ENCODE measurements at regions not wholly inside any gene's neighbourhood (a gene's known extent, or its start where the extent isn't known, plus 50 kb on each side); places are given as distances from the start of the nearest gene placed in this dataset.

DNA sequence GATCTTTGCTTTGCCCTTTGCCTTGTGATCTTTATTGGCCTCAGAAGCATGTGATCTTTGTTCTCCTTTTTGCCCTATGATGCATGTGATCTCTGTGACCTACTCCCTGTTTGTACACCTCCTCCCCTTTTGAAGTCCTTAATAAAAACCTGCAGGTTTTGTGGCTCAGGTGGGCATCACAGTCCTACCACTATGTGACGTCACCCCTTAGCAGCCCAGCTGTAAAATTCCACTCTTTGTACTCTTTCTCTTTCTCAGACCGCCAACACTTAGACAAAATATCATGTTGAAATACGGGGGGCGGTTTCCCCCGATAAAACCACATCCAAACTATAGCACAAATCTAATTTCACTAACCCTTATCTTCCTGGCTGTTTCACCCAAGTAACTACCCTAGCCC, 76.7 kb upstream of the RAPGEF4 start:
- DNase-seq (no peak), ATAC-seq (no peak)
- Mint-ChIP-seq H3K9me3 (ENCODE audit: low read depth) (peaks cover 7% of the 10 kb centered on the region), H3K4me1 (no peaks in the 10 kb centered on the region), H3K4me3 (no peak overlapping the region), H3K36me3 (no peaks in the 10 kb centered on the region), H3K27ac (no peak overlapping the region), H3K27me3 (no peaks in the 10 kb centered on the region)
- CTCF ChIA-PET, result no interaction called here

GRCh38 chr2:172662099-172662498, 73.5 kb upstream of the RAPGEF4 start:
- H3K9me3 Mint-ChIP-seq (ENCODE audit: low read depth), result peaks cover 9% of the 10 kb centered on the region
- DNase-seq, result no peak
- H3K4me1 Mint-ChIP-seq, result no peaks in the 10 kb centered on the region
- no peaks in the 10 kb centered on the region for H3K36me3 Mint-ChIP-seq
- CTCF ChIA-PET, result no interaction called here
- H3K27me3 Mint-ChIP-seq, result no peaks in the 10 kb centered on the region
- no peak for ATAC-seq
- H3K4me3 Mint-ChIP-seq, result no peak overlapping the region
- no peak overlapping the region for H3K27ac Mint-ChIP-seq

GRCh38 chr2:172664766-172665165, 70.9 kb upstream of the RAPGEF4 start:
- CTCF ChIA-PET, result no interaction called here
- Mint-ChIP-seq H3K4me1 (no peaks in the 10 kb centered on the region), H3K36me3 (no peaks in the 10 kb centered on the region), H3K4me3 (no peak overlapping the region), H3K27ac (no peak overlapping the region), H3K9me3 (ENCODE audit: low read depth) (peaks cover 2% of the 10 kb centered on the region), H3K27me3 (peaks cover 2% of the 10 kb centered on the region)
- ATAC-seq, result no peak
- DNase-seq, result no peak

DNA sequence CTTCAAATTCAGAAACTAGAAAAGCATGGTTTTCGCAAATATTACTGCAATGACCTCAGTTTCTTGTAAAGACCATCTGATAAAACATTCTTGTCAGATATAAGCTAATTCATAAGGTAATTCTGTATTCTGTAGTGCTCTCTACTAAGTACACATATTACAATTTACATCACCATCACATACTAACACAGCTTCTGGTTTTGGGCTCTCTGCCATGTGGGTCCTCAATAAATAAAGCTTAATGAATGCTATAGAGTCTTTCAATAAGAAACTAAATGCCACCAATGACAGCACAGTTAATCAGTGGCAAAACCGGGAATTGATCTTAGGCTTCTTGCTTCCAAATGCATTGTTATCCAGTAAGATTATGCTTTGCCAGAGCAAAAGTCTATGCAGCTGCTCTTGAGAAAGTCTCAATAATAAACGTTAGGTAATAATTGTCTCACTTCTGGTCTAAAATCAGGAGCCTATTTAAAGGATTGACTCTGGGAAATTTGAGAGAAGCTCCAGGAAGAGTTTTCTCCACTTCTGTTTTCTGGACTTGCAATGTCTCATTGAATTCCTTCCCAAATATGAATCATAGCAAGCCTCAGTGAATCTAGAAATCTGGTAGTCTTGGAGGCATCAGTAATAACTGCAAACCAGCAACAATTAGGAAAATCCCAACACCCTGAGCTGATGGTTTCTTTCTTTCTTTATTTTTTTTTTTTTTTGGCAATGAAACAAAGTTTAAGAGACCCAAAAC, 67.9 kb upstream of the RAPGEF4 start:
- no peaks in the 10 kb centered on the region for H3K4me1 Mint-ChIP-seq
- CTCF ChIA-PET, result interaction anchor here (0.8 kb wide), 1 partner anchor 540 kb away, joined by 3 read pairs; no protein-coding TSS in a partner anchor
- H3K27ac Mint-ChIP-seq, result no peak overlapping the region
- DNase-seq, result no peak
- H3K9me3 Mint-ChIP-seq (ENCODE audit: low read depth), result peaks cover 2% of the 10 kb centered on the region
- no peak overlapping the region for H3K4me3 Mint-ChIP-seq
- peaks cover 6% of the 10 kb centered on the region for H3K27me3 Mint-ChIP-seq
- no peaks in the 10 kb centered on the region for H3K36me3 Mint-ChIP-seq
- no peak for ATAC-seq

DNA sequence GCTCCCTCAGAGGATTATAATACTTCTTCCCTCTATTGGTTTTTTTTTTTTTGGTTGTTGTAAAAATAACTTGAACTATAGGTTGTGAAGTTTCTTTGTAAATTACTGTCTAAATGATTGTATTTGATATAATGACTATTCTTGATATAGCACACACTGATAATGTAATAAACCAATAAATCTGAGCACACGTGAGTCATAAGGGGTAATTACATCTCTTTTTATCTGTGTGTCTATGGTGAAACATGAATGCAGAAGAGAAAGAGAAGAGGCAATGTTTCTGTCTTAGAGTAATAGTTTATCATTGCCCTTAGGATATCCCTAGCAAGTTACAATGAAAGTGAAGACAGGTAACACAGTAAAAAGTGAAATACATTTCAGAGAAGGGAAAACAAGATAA, 64.1 kb upstream of the RAPGEF4 start:
- H3K27me3 Mint-ChIP-seq, result peaks cover 21% of the 10 kb centered on the region
- H3K4me3 Mint-ChIP-seq, result no peak overlapping the region
- DNase-seq (no peak), ATAC-seq (no peak)
- no peak overlapping the region for H3K27ac Mint-ChIP-seq
- H3K9me3 Mint-ChIP-seq (ENCODE audit: low read depth), result peaks cover 1% of the 10 kb centered on the region
- peaks cover 2% of the 10 kb centered on the region for H3K4me1 Mint-ChIP-seq
- CTCF ChIA-PET, result no interaction called here
- H3K36me3 Mint-ChIP-seq, result no peaks in the 10 kb centered on the region

- Mint-ChIP-seq H3K36me3 (no peaks in the 10 kb centered on the region), H3K9me3 (ENCODE audit: low read depth) (no peaks in the 10 kb centered on the region), H3K4me1 (peaks cover 2% of the 10 kb centered on the region), H3K27ac (no peak overlapping the region), H3K27me3 (peaks cover 25% of the 10 kb centered on the region), H3K4me3 (no peak overlapping the region)
- no peak for DNase-seq
- no peak for ATAC-seq
- CTCF ChIA-PET, result no interaction called here
These were observed 63.5 kb upstream of the RAPGEF4 start for GRCh38 chr2:172672114-172672513.

DNA sequence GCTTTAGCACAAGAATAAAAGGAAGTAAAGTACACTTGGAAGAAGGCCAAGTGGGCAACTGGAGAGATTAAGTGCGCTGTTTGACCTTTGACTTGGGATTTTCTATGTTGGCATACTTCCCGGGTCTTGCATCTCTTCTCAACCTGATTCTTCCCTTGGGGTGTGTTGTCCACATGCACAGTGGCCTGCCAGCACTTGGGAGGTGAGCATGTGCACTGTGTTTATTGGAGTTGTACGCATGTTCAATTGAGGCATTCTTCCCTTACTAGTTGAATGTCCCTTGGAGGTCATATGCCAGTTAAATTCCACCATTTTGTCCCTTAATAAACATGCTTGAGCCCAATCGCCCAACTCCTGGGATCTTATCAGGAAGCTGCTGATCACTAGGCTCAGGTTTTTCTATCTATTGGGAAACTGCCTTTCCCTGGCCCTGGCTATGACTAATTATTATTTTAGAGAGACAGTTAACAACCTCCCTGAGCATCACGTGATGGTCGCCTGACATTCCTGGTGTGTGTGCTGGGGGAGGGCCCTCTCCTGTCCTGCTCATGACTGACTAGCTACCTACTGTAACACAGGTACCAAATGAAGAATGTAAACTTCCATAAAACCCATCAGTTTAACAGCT, 62.5 kb upstream of the RAPGEF4 start:
- H3K4me3 Mint-ChIP-seq, result no peak overlapping the region
- H3K27me3 Mint-ChIP-seq, result peaks cover 25% of the 10 kb centered on the region
- no peak overlapping the region for H3K27ac Mint-ChIP-seq
- no peaks in the 10 kb centered on the region for H3K9me3 Mint-ChIP-seq (ENCODE audit: low read depth)
- peaks cover 2% of the 10 kb centered on the region for H3K4me1 Mint-ChIP-seq
- H3K36me3 Mint-ChIP-seq, result no peaks in the 10 kb centered on the region
- ATAC-seq (no peak), DNase-seq (no peak)
- CTCF ChIA-PET, result no interaction called here

- CTCF ChIA-PET, result interaction anchor here (1.0 to 1.5 kb wide), 2 partner anchors 28 to 78 kb away, joined by 3 read pairs; no protein-coding TSS in a partner anchor
- peaks cover 25% of the 10 kb centered on the region for H3K27me3 Mint-ChIP-seq
- no peaks in the 10 kb centered on the region for H3K9me3 Mint-ChIP-seq (ENCODE audit: low read depth)
- no peak for DNase-seq
- peaks cover 2% of the 10 kb centered on the region for H3K4me1 Mint-ChIP-seq
- no peak overlapping the region for H3K27ac Mint-ChIP-seq
- no peaks in the 10 kb centered on the region for H3K36me3 Mint-ChIP-seq
- ATAC-seq, result peak; percentile 45
- no peak overlapping the region for H3K4me3 Mint-ChIP-seq
These were observed 61.3 kb upstream of the RAPGEF4 start for GRCh38 chr2:172674034-172674967.

DNA sequence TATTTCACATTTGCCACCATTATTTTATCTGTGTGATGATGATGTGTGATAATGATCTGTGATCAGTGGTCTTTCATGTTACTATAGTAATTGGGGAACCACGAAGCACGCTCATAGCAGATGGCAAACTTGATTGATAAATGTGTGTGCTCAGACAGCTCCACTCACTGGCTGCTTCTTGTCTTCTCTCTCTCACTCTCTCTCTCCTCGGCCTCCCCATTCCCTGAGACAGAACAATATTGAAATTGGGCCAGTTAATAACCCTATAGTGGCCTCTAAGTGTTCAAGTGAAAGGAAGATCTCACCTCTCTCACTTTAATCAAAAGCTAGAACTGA, 60.7 kb upstream of the RAPGEF4 start:
- no peaks in the 10 kb centered on the region for H3K9me3 Mint-ChIP-seq (ENCODE audit: low read depth)
- H3K27me3 Mint-ChIP-seq, result peaks cover 22% of the 10 kb centered on the region
- peaks cover 2% of the 10 kb centered on the region for H3K4me1 Mint-ChIP-seq
- no peak overlapping the region for H3K27ac Mint-ChIP-seq
- H3K4me3 Mint-ChIP-seq, result no peak overlapping the region
- CTCF ChIA-PET, result interaction anchor here (0.7 to 1.5 kb wide), 2 partner anchors 35 to 79 kb away, joined by 3 read pairs; no protein-coding TSS in a partner anchor
- ATAC-seq, result no peak
- no peak for DNase-seq
- H3K36me3 Mint-ChIP-seq, result no peaks in the 10 kb centered on the region

- CTCF ChIA-PET, result no interaction called here
- DNase-seq, result no peak
- no peak overlapping the region for H3K4me3 Mint-ChIP-seq
These were observed 58.3 kb upstream of the RAPGEF4 start for GRCh38 chr2:172677363-172677762.

GRCh38 chr2:172680436-172681068, 55.1 kb upstream of the RAPGEF4 start:
- Mint-ChIP-seq H3K27ac (no peak overlapping the region), H3K9me3 (ENCODE audit: low read depth) (peaks cover 2% of the 10 kb centered on the region), H3K27me3 (peaks cover 10% of the 10 kb centered on the region), H3K4me3 (no peak overlapping the region), H3K4me1 (no peaks in the 10 kb centered on the region), H3K36me3 (peaks cover 5% of the 10 kb centered on the region)
- ATAC-seq (no peak), DNase-seq (no peak)
- CTCF ChIA-PET, result no interaction called here

More at GRCh38 chr2:172677363-172677762, 58.3 kb upstream of the RAPGEF4 start:
- H3K27me3 Mint-ChIP-seq, result peaks cover 19% of the 10 kb centered on the region
- peaks cover under 1% of the 10 kb centered on the region for H3K36me3 Mint-ChIP-seq
- no peak for ATAC-seq
- H3K27ac Mint-ChIP-seq, result no peak overlapping the region
- H3K9me3 Mint-ChIP-seq (ENCODE audit: low read depth), result no peaks in the 10 kb centered on the region
- peaks cover 2% of the 10 kb centered on the region for H3K4me1 Mint-ChIP-seq

DNA sequence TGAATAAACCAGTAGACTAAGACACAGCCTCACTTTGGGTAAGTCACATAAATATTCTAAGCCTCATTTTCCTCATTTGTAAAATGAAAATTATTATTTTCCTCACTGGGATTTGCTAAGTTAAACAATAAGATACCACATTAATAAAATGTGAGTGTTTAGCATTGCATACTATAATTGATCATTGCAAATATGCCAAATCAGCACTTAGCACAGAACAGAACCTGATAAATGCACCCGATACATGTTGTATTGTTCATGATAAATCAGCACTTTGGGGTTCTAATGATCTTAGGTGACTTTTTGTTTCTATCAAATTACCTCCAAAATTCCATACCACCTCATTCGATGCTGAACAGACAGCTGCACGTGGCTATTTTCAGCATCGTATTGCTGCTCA, 50.2 kb upstream of the RAPGEF4 start:
- DNase-seq (no peak), ATAC-seq (no peak)
- Mint-ChIP-seq H3K9me3 (ENCODE audit: low read depth) (peaks cover 8% of the 10 kb centered on the region), H3K27ac (no peak overlapping the region), H3K4me1 (no peaks in the 10 kb centered on the region), H3K36me3 (peaks cover 7% of the 10 kb centered on the region), H3K27me3 (peaks cover 3% of the 10 kb centered on the region), H3K4me3 (no peak overlapping the region)
- CTCF ChIA-PET, result no interaction called here
